H9 (cell line): ENCODE measurements at regions not wholly inside any gene's neighbourhood (a gene's known extent, or its start where the extent isn't known, plus 50 kb on each side); places are given as distances from the start of the nearest gene placed in this dataset.

Experiments used
- DNase-seq: peaks from one replicate; pipeline ENCODE4 v3.0.0-alpha.2; 2017
- H2AFZ ChIP-seq: one replicate; pipeline ENCODE4 v1.6.1; 2013; ENCODE audit warnings: mild to moderate bottlenecking, low read length, control low read depth, moderate library complexity
- H2AK5ac ChIP-seq: 2 replicates; pipeline ENCODE4 v1.6.1; 2013; ENCODE audit warnings: low read length, control low read depth, mixed read lengths; ENCODE audit not compliant: insufficient read length
- H2BK120ac ChIP-seq: one replicate; pipeline ENCODE4 v1.6.1; 2013; ENCODE audit warnings: low read depth, mild to moderate bottlenecking, low read length, control low read depth, inconsistent platforms; ENCODE audit not compliant: poor library complexity, severe bottlenecking
- H2BK12ac ChIP-seq: 2 replicates; pipeline ENCODE4 v1.6.1; 2013; ENCODE audit warnings: low read length, control low read depth, mixed read lengths, low read depth; ENCODE audit not compliant: insufficient read length
- H2BK15ac ChIP-seq: 2 replicates; pipeline ENCODE4 v1.6.1; 2013; ENCODE audit warnings: low read depth, low read length, control low read depth
- H2BK20ac ChIP-seq: one replicate; pipeline ENCODE4 v1.6.1; 2013; ENCODE audit warnings: low read depth, mild to moderate bottlenecking, low read length, control low read depth, inconsistent platforms; ENCODE audit not compliant: poor library complexity, severe bottlenecking
- H2BK5ac ChIP-seq: 2 replicates; pipeline ENCODE4 v1.6.1; 2013; ENCODE audit warnings: low read length, control low read depth, mixed read lengths; ENCODE audit not compliant: insufficient read length
- H3K14ac ChIP-seq: 2 replicates; pipeline ENCODE4 v1.6.1; 2013; ENCODE audit warnings: low read length, control low read depth; ENCODE audit not compliant: insufficient read depth
- H3K18ac ChIP-seq: 2 replicates; pipeline ENCODE4 v1.6.1; 2013; ENCODE audit warnings: low read depth, mild to moderate bottlenecking, mixed read lengths, low read length, control low read depth; ENCODE audit not compliant: insufficient read length
- H3K23ac ChIP-seq: 2 replicates; pipeline ENCODE4 v1.6.1; 2013; ENCODE audit warnings: low read length, control low read depth, mixed read lengths, low read depth; ENCODE audit not compliant: insufficient read length
- H3K23me2 ChIP-seq: 2 replicates; pipeline ENCODE4 v1.6.1; 2013; ENCODE audit warnings: low read depth, mild to moderate bottlenecking, mixed read lengths, low read length, control low read depth; ENCODE audit not compliant: insufficient read length, poor library complexity, severe bottlenecking
- H3K27ac ChIP-seq: 2 replicates; pipeline ENCODE4 v1.5.1; 2013; ENCODE audit warnings: low read length, control low read depth, mixed read lengths, low read depth; ENCODE audit not compliant: insufficient read length
- H3K27me3 ChIP-seq: 2 replicates; pipeline ENCODE4 v1.6.1; 2013; ENCODE audit warnings: low read length, control low read depth, inconsistent platforms; ENCODE audit not compliant: insufficient read depth
- H3K4ac ChIP-seq: 2 replicates; pipeline ENCODE4 v1.6.1; 2013; ENCODE audit warnings: low read depth, mild to moderate bottlenecking, control low read depth, inconsistent platforms, low read length, moderate library complexity
- H3K4me1 ChIP-seq: 2 replicates; pipeline ENCODE4 v1.6.1; 2013; ENCODE audit warnings: low read length, control low read depth, inconsistent platforms; ENCODE audit not compliant: insufficient read depth
- H3K4me2 ChIP-seq: 2 replicates; pipeline ENCODE4 v1.6.1; 2013; ENCODE audit warnings: low read length, control low read depth, mixed read lengths; ENCODE audit not compliant: insufficient read length, insufficient read depth
- H3K56ac ChIP-seq: 2 replicates; pipeline ENCODE4 v1.6.1; 2013; ENCODE audit warnings: low read depth, mild to moderate bottlenecking, mixed read lengths, low read length, control low read depth; ENCODE audit not compliant: insufficient read length
- H3K79me1 ChIP-seq: 2 replicates; pipeline ENCODE4 v1.6.1; 2013; ENCODE audit warnings: low read depth, mild to moderate bottlenecking, moderate library complexity, low read length, control low read depth, inconsistent platforms; ENCODE audit not compliant: insufficient read depth, poor library complexity, severe bottlenecking
- H3K79me2 ChIP-seq: 2 replicates; pipeline ENCODE4 v1.6.1; 2013; ENCODE audit warnings: low read length, control low read depth, inconsistent platforms; ENCODE audit not compliant: insufficient read depth
- H3K9ac ChIP-seq: 2 replicates; pipeline ENCODE4 v1.6.1; 2013; ENCODE audit warnings: low read length, control low read depth, mixed read lengths; ENCODE audit not compliant: insufficient read length; ENCODE audit errors: extremely low read depth
- H3K9me3 ChIP-seq: one replicate; pipeline ENCODE4 v1.6.1; 2013; ENCODE audit warnings: low read depth, low read length, inconsistent platforms; ENCODE audit not compliant: control insufficient read depth
- H3T11ph ChIP-seq: one replicate; pipeline ENCODE4 v1.6.1; 2013; ENCODE audit warnings: mild to moderate bottlenecking, low read length, control low read depth, inconsistent platforms
- H4K20me1 ChIP-seq: one replicate; pipeline ENCODE4 v1.6.1; 2013; ENCODE audit not compliant: control insufficient read depth, insufficient read length, insufficient read depth
- H4K5ac ChIP-seq: 2 replicates; pipeline ENCODE4 v1.6.1; 2013; ENCODE audit warnings: low read depth, mild to moderate bottlenecking, mixed read lengths, low read length, control low read depth; ENCODE audit not compliant: insufficient read length
- H4K8ac ChIP-seq: replicated peaks from 2 replicates; pipeline ENCODE4 v1.6.1; 2013; ENCODE audit warnings: low read length, control low read depth, mixed read lengths, low read depth; ENCODE audit not compliant: insufficient read length
- H4K91ac ChIP-seq: 2 replicates; pipeline ENCODE4 v1.6.1; 2013; ENCODE audit warnings: low read depth, mild to moderate bottlenecking, moderate library complexity, mixed read lengths, low read length, control low read depth; ENCODE audit not compliant: insufficient read length
- H3K27ac Mint-ChIP-seq, 3 experiments: 2 replicates in 2 of 3; 3 replicates in 1 of 3; pipeline ENCODE4 v1.8.0; 2020 to 2021; ENCODE audit warnings: mixed read lengths in 3 of 3, mild to moderate bottlenecking in 1 of 3, moderate library complexity in 1 of 3
- H3K27me3 Mint-ChIP-seq: 2 replicates; pipeline ENCODE4 v1.8.0; 2021; ENCODE audit warnings: low read depth, mild to moderate bottlenecking, moderate library complexity, mixed read lengths
- H3K36me3 Mint-ChIP-seq, 3 experiments: 2 replicates in 2 of 3; 3 replicates in 1 of 3; pipeline ENCODE4 v1.8.0; 2020 to 2021; ENCODE audit warnings: low read depth in 3 of 3, mixed read lengths in 3 of 3; ENCODE audit not compliant: insufficient read depth in 1 of 3
- H3K4me1 Mint-ChIP-seq, 2 experiments: 2 replicates each; pipeline ENCODE4 v1.8.0; 2020; ENCODE audit warnings: mixed read lengths in 2 of 2
- H3K4me3 Mint-ChIP-seq, 2 experiments: 2 replicates in 1 of 2; 3 replicates in 1 of 2; pipeline ENCODE4 v1.8.0; 2020 to 2021; ENCODE audit warnings: mild to moderate bottlenecking in 2 of 2, mixed read lengths in 2 of 2, moderate library complexity in 1 of 2
- H3K9me3 Mint-ChIP-seq, 2 experiments: 2 replicates in 1 of 2; 3 replicates in 1 of 2; pipeline ENCODE4 v1.8.0; 2020; ENCODE audit warnings: mild to moderate bottlenecking in 2 of 2, mixed read lengths in 2 of 2, moderate library complexity in 1 of 2
- CTCF ChIP-seq: fragments of 200-600 bp; sonication (generic); conservative IDR thresholded peaks from 3 replicates; pipeline ENCODE4 v1.8.0; 2021; ENCODE audit warnings: antibody characterized with exemption, mild to moderate bottlenecking
- WGBS: extraction: QIAGEN DNeasy Blood & Tissue Kit; methylation state at CpG from one replicate; pipeline ENCODE4 v1.1.7; 2013; ENCODE audit warnings: missing lambda C conversion rate, low lambda C conversion rate, mixed read lengths; ENCODE audit not compliant: insufficient read length; ENCODE audit errors: extremely low coverage; 5-methylcytosine and 5-hydroxymethylcytosine counted together

GRCh38 chr21:27683292-27683691, 716.4 kb upstream of the ADAMTS5 start:
- Histone ChIP-seq H3K79me1 (no peaks in the 10 kb centered on the region), H3K79me2 (no peaks in the 10 kb centered on the region), H3K18ac (no peak overlapping the region), H3K27ac (no peak overlapping the region), H4K5ac (no peak overlapping the region), H3K9me3 (no peaks in the 10 kb centered on the region), H3K27me3 (no peaks in the 10 kb centered on the region), H3K23me2 (no peaks in the 10 kb centered on the region), H3K4me1 (no peaks in the 10 kb centered on the region), H2BK15ac (no peak overlapping the region), H3K9ac (no peak overlapping the region), H2AFZ (no peak overlapping the region), H4K20me1 (no peaks in the 10 kb centered on the region), H4K91ac (no peak overlapping the region), H2BK12ac (no peak overlapping the region), H2BK120ac (no peak overlapping the region), H3K4me2 (no peak overlapping the region), H2BK5ac (no peak overlapping the region), H3K23ac (no peak overlapping the region), H3K56ac (no peak overlapping the region), H4K8ac (no peak overlapping the region), H3T11ph (no peak overlapping the region), H2AK5ac (no peak overlapping the region), H3K4ac (no peak overlapping the region), H3K14ac (no peak overlapping the region), H2BK20ac (no peak overlapping the region)
- no CpG with 5 or more reads among the region's 2 CpGs for WGBS
- Mint-ChIP-seq H3K4me1 (no peaks in the 10 kb centered on the region), H3K36me3 (peaks cover 2 to 16% (median 9%) of the 10 kb centered on the region in 3 experiments), H3K9me3 (peaks cover 7 to 8% of the 10 kb centered on the region in 2 experiments), H3K27me3 (no peaks in the 10 kb centered on the region), H3K27ac (no peak overlapping the region), H3K4me3 (no peak overlapping the region)
- TF ChIP-seq CTCF, result no peak
- DNase-seq, result no peak
